Endodermal cell (in vitro differentiated cells): ENCODE measurements at regions not wholly inside any gene's neighbourhood (a gene's known extent, or its start where the extent isn't known, plus 50 kb on each side); places are given as distances from the start of the nearest gene placed in this dataset.

Experiments
- DNase-seq: peaks from one replicate; pipeline ENCODE4 v3.0.0-alpha.2; 2017
- H3K27ac ChIP-seq: 2 replicates; pipeline ENCODE4 v1.5.1; 2013; ENCODE audit warnings: mild to moderate bottlenecking, low read depth, low read length, moderate library complexity
- H3K27me3 ChIP-seq: 2 replicates; pipeline ENCODE4 v1.6.1; 2013; ENCODE audit warnings: mild to moderate bottlenecking, low read length, moderate library complexity; ENCODE audit not compliant: insufficient read depth, control insufficient read depth, poor library complexity, severe bottlenecking
- H3K36me3 ChIP-seq: 2 replicates; pipeline ENCODE4 v1.7.0; 2013; ENCODE audit warnings: mild to moderate bottlenecking, low read length, moderate library complexity; ENCODE audit not compliant: control insufficient read depth, insufficient read depth
- H3K4me1 ChIP-seq: one replicate; pipeline ENCODE4 v1.7.0; 2013; ENCODE audit warnings: low read length; ENCODE audit not compliant: control insufficient read depth, insufficient read depth
- H3K4me3 ChIP-seq: 2 replicates; pipeline ENCODE4 v1.5.1; 2013; ENCODE audit warnings: mild to moderate bottlenecking, low read length, moderate library complexity
- H3K9ac ChIP-seq: 2 replicates; pipeline ENCODE4 v1.6.1; 2013; ENCODE audit warnings: mild to moderate bottlenecking, low read length, moderate library complexity; ENCODE audit not compliant: poor library complexity, severe bottlenecking; ENCODE audit errors: extremely low read depth
- H3K9me3 ChIP-seq: 2 replicates; pipeline ENCODE4 v1.6.1; 2013; ENCODE audit warnings: mild to moderate bottlenecking, low read length, moderate library complexity; ENCODE audit not compliant: control insufficient read depth
- H3K27ac Mint-ChIP-seq: 2 replicates; pipeline ENCODE4 v1.8.0; 2020; ENCODE audit warnings: mixed read lengths
- H3K27me3 Mint-ChIP-seq: 2 replicates; pipeline ENCODE4 v1.8.0; 2021; ENCODE audit warnings: mild to moderate bottlenecking, mixed read lengths; ENCODE audit not compliant: insufficient read depth
- H3K36me3 Mint-ChIP-seq: 2 replicates; pipeline ENCODE4 v1.8.0; 2020; ENCODE audit warnings: low read depth, mixed read lengths
- H3K4me1 Mint-ChIP-seq: 2 replicates; pipeline ENCODE4 v1.8.0; 2020; ENCODE audit warnings: mixed read lengths
- H3K4me3 Mint-ChIP-seq: 2 replicates; pipeline ENCODE4 v1.8.0; 2020; ENCODE audit warnings: mild to moderate bottlenecking, moderate library complexity, mixed read lengths
- H3K9me3 Mint-ChIP-seq: 2 replicates; pipeline ENCODE4 v1.8.0; 2020; ENCODE audit warnings: mild to moderate bottlenecking, mixed read lengths
- CTCF ChIP-seq: fragments of 200-600 bp; sonication (generic); conservative IDR thresholded peaks from 2 replicates; pipeline ENCODE4 v1.5.0; 2021; ENCODE audit warnings: antibody characterized with exemption, mild to moderate bottlenecking
- WGBS, 2 experiments: methylation state at CpG; one replicate each; pipeline versions ENCODE4 v1.1.5 to v1.1.7; 2013; ENCODE audit warnings: missing lambda C conversion rate in 2 of 2, mixed read lengths in 1 of 2; ENCODE audit not compliant: insufficient coverage in 1 of 2, insufficient read length in 1 of 2; 5-methylcytosine and 5-hydroxymethylcytosine counted together

DNA sequence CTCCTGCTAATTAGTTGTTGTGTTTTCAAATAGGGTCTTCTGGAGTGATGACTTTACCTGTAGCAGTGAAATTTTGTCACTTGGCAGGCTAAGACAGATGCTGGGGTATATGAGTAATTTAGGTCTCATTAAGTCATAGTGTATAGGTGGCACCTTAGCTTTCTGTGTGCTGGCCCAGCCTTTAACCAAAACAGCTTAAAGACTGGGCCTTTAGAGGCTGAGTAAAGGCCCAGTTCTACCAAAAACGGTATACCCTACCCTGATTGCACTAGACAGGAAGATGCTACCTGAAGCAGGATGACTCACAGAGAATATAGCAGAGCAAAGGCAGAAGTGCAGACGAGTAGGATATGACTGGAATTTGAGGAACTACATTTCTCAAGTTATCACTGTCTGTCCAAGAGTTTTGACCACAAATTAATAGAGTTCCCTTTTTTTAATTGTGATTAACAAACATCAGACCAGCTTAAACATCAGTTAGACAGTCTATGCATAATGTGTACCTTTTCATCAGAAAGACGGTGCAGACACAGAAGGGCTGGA, 337.9 kb upstream of the SALL3 start:
- no peak for DNase-seq
- Histone ChIP-seq H3K9me3 (no peaks in the 10 kb centered on the region), H3K27ac (no peak overlapping the region), H3K27me3 (no peaks in the 10 kb centered on the region), H3K4me1 (no peaks in the 10 kb centered on the region), H3K36me3 (no peaks in the 10 kb centered on the region), H3K9ac (no peak overlapping the region), H3K4me3 (no peak overlapping the region)
- Mint-ChIP-seq H3K4me1 (peaks cover 5% of the 10 kb centered on the region), H3K4me3 (no peak overlapping the region), H3K27ac (no peak overlapping the region), H3K27me3 (peaks cover 1% of the 10 kb centered on the region), H3K36me3 (no peaks in the 10 kb centered on the region), H3K9me3 (peaks cover under 1% of the 10 kb centered on the region)
- 82 to 89% methylated on average over 2 to 3 of the region's 3 CpGs for WGBS, 2 experiments
- no peak for TF ChIP-seq CTCF

DNA sequence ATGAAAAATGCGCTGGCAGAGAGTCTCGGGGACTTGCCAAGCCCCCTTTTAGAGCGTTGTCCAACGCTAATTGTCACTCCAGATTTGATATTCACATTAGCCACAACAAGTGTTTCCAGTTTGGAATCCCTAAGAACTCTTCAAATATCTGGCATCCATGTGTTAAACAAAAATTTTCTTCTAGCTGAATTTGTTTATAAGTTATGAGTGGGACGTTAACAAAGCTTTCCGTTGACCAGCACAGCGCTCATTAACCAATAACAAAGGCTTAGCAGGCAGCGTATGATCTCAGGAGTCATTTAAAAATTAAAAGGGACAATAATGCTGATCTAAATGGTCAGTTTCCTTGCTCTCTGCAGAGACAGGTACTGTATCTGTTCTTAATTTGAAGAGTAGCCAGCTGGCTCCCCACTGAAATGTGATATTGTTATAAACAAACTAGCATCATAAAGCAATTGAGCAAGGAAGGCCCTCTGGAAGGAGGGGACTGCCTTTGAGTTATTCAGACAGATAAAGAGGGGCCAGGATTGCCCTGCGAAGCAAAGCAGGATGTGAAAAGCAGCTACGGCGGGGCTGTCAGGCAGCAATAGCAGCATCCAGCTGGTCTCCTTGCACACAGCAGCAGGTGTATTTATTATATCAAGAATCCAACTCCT, 337.2 kb upstream of the SALL3 start:
- H3K27me3 ChIP-seq = no peaks in the 10 kb centered on the region
- TF ChIP-seq CTCF = no peak
- no peaks in the 10 kb centered on the region for H3K36me3 ChIP-seq
- Mint-ChIP-seq H3K4me3 (no peak overlapping the region), H3K27me3 (peaks cover 1% of the 10 kb centered on the region), H3K9me3 (no peaks in the 10 kb centered on the region), H3K36me3 (no peaks in the 10 kb centered on the region), H3K27ac (no peak overlapping the region), H3K4me1 (peaks cover 5% of the 10 kb centered on the region)
- DNase-seq = no peak
- H3K27ac ChIP-seq = no peak overlapping the region
- H3K4me1 ChIP-seq = no peaks in the 10 kb centered on the region
- 90 to 91% methylated on average over 9 to 11 of the region's 11 CpGs for WGBS, 2 experiments
- H3K9me3 ChIP-seq = no peaks in the 10 kb centered on the region
- H3K4me3 ChIP-seq = no peak overlapping the region
- H3K9ac ChIP-seq = no peak overlapping the region

DNA sequence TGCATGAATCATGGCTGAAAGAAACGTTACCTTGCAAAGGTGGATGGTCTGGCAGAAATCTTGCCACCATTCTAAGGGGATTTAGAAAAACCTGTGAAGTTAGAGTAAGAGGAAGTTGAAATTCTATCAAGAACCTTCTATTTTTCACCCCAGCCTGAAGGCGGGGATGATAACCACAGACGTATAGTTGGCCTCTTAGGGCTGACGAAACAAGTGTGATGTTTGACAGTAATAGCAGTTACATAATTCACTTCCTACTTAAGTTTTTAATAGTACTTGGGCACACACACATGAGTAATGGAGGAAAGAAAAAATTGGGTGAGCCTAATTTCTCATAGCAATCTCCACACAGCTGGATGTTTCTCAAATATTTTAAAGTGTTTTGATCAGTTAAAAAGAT, 336.6 kb upstream of the SALL3 start:
- Mint-ChIP-seq H3K4me1 (peaks cover 5% of the 10 kb centered on the region), H3K4me3 (no peak overlapping the region), H3K27ac (no peak overlapping the region), H3K36me3 (no peaks in the 10 kb centered on the region), H3K9me3 (no peaks in the 10 kb centered on the region), H3K27me3 (peaks cover 1% of the 10 kb centered on the region)
- Histone ChIP-seq H3K27me3 (no peaks in the 10 kb centered on the region), H3K4me3 (no peak overlapping the region), H3K36me3 (no peaks in the 10 kb centered on the region), H3K9me3 (no peaks in the 10 kb centered on the region), H3K4me1 (no peaks in the 10 kb centered on the region), H3K27ac (no peak overlapping the region), H3K9ac (no peak overlapping the region)
- no peak for TF ChIP-seq CTCF
- no peak for DNase-seq
- 80% methylated on average over 3 of the region's 4 CpGs; no CpG with 5 or more reads in 1 of the 2 experiments for WGBS, 2 experiments
